DMS79 (cell line): ENCODE measurements at regions not wholly inside any gene's neighbourhood (a gene's known extent, or its start where the extent isn't known, plus 50 kb on each side); places are given as distances from the start of the nearest gene placed in this dataset.
"Not testable (repeated sequence)": the region's sequence is repeated elsewhere in the genome, so short reads cannot be mapped to it uniquely, and the experiment has no call there.

ENCODE experiments used
- DNase-seq: peaks from one replicate; lab custom pipeline; 2025; lab: John Stamatoyannopoulos, UW

DNA sequence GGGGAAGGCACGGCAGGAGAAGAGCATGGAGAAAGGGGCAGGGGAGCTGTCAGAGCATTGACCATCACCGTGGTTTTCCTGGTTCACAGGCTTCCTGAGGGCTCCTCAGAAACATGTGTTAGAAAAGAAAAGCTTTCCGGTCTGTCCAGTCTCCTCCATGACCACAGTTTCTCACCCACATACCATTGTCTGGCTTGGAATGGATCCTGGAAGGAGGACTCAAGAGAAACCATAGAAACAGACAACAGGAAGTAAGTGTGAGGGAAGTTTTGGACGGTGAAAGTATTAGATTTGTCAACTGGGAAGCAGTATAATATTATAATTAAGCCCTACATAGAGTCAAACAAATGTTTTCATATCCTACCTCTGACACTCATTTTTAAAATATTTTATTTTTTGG lies 52.7 kb upstream of the NOTCH2NLA start:
- not testable (repeated sequence) for DNase-seq

DNA sequence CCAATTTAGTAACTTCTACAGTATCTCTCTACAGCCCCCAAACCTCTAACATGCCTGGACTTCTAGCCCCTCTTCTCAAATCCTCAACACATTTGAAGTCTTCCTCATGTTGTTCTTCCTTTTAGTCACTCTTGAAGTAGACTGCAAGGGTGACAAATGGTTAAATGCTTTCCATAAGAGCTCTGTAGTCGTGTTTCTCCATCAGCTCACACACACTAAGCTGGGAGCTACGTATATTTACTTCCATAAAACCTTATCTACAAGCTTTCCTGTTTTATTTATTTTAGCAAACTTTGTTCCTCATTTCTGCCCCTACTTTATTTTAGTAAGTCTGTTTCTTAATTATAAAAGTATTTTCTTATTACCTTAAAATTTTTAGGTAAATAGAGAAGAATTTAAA lies 49.9 kb upstream of the NOTCH2NLA start:
- DNase-seq = not testable (repeated sequence)
